PC-3 (cell line): ENCODE measurements at regions not wholly inside any gene's neighbourhood (a gene's known extent, or its start where the extent isn't known, plus 50 kb on each side); places are given as distances from the start of the nearest gene placed in this dataset.

Experiments
- CTCF ChIP-seq: fragments of 300-600 bp; sonication (generic); conservative IDR thresholded peaks from 2 replicates; pipeline ENCODE4 v1.5.1; 2017; ENCODE audit warnings: antibody characterized with exemption, low read depth, mild to moderate bottlenecking, low read length
- EZH2 ChIP-seq: fragments of 300-600 bp; sonication (generic); IDR thresholded peaks from one replicate; pipeline ENCODE4 v1.6.1; 2017; ENCODE audit warnings: antibody characterized with exemption, mild to moderate bottlenecking, low read length; ENCODE audit not compliant: unreplicated experiment
- EZH2phosphoT487 ChIP-seq: fragments of 300-600 bp; sonication (generic); IDR thresholded peaks from 2 replicates; pipeline ENCODE4 v1.6.1; 2018; ENCODE audit warnings: mild to moderate bottlenecking, antibody characterized with exemption, low read length, borderline replicate concordance

DNA sequence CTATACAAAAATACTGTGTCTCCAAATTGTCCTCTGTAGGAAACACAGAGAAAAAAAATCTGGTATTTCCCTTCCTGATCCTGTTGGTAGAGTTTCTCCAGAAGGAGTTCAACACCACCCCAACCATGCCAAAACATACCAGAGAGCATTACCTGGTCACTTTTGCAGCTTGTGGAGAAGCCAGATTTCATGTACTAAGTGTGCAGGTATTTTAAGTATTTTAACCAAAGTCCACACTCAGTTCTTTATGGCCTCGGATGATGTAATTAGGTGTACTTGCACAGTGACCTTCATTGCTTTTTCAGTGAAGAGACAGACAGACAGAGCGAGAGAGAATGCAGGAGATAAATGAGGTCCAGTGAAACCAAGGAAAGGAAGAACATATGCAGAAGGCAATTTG is 2046.8 kb upstream of the CDH9 start:
- TF ChIP-seq CTCF (no peak), EZH2 (no peak), EZH2phosphoT487 (no peak)
